H9 (cell line): ENCODE measurements at regions not wholly inside any gene's neighbourhood (a gene's known extent, or its start where the extent isn't known, plus 50 kb on each side); places are given as distances from the start of the nearest gene placed in this dataset.

Experiments
- DNase-seq: peaks from one replicate; pipeline ENCODE4 v3.0.0-alpha.2; 2017
- H2AFZ ChIP-seq: one replicate; pipeline ENCODE4 v1.6.1; 2013; ENCODE audit warnings: mild to moderate bottlenecking, low read length, control low read depth, moderate library complexity
- H2AK5ac ChIP-seq: 2 replicates; pipeline ENCODE4 v1.6.1; 2013; ENCODE audit warnings: low read length, control low read depth, mixed read lengths; ENCODE audit not compliant: insufficient read length
- H2BK120ac ChIP-seq: one replicate; pipeline ENCODE4 v1.6.1; 2013; ENCODE audit warnings: low read depth, mild to moderate bottlenecking, low read length, control low read depth, inconsistent platforms; ENCODE audit not compliant: poor library complexity, severe bottlenecking
- H2BK12ac ChIP-seq: 2 replicates; pipeline ENCODE4 v1.6.1; 2013; ENCODE audit warnings: low read length, control low read depth, mixed read lengths, low read depth; ENCODE audit not compliant: insufficient read length
- H2BK15ac ChIP-seq: 2 replicates; pipeline ENCODE4 v1.6.1; 2013; ENCODE audit warnings: low read depth, low read length, control low read depth
- H2BK20ac ChIP-seq: one replicate; pipeline ENCODE4 v1.6.1; 2013; ENCODE audit warnings: low read depth, mild to moderate bottlenecking, low read length, control low read depth, inconsistent platforms; ENCODE audit not compliant: poor library complexity, severe bottlenecking
- H2BK5ac ChIP-seq: 2 replicates; pipeline ENCODE4 v1.6.1; 2013; ENCODE audit warnings: low read length, control low read depth, mixed read lengths; ENCODE audit not compliant: insufficient read length
- H3K14ac ChIP-seq: 2 replicates; pipeline ENCODE4 v1.6.1; 2013; ENCODE audit warnings: low read length, control low read depth; ENCODE audit not compliant: insufficient read depth
- H3K18ac ChIP-seq: 2 replicates; pipeline ENCODE4 v1.6.1; 2013; ENCODE audit warnings: low read depth, mild to moderate bottlenecking, mixed read lengths, low read length, control low read depth; ENCODE audit not compliant: insufficient read length
- H3K23ac ChIP-seq: 2 replicates; pipeline ENCODE4 v1.6.1; 2013; ENCODE audit warnings: low read length, control low read depth, mixed read lengths, low read depth; ENCODE audit not compliant: insufficient read length
- H3K23me2 ChIP-seq: 2 replicates; pipeline ENCODE4 v1.6.1; 2013; ENCODE audit warnings: low read depth, mild to moderate bottlenecking, mixed read lengths, low read length, control low read depth; ENCODE audit not compliant: insufficient read length, poor library complexity, severe bottlenecking
- H3K27ac ChIP-seq: 2 replicates; pipeline ENCODE4 v1.5.1; 2013; ENCODE audit warnings: low read length, control low read depth, mixed read lengths, low read depth; ENCODE audit not compliant: insufficient read length
- H3K27me3 ChIP-seq: 2 replicates; pipeline ENCODE4 v1.6.1; 2013; ENCODE audit warnings: low read length, control low read depth, inconsistent platforms; ENCODE audit not compliant: insufficient read depth
- H3K4ac ChIP-seq: 2 replicates; pipeline ENCODE4 v1.6.1; 2013; ENCODE audit warnings: low read depth, mild to moderate bottlenecking, control low read depth, inconsistent platforms, low read length, moderate library complexity
- H3K4me1 ChIP-seq: 2 replicates; pipeline ENCODE4 v1.6.1; 2013; ENCODE audit warnings: low read length, control low read depth, inconsistent platforms; ENCODE audit not compliant: insufficient read depth
- H3K4me2 ChIP-seq: 2 replicates; pipeline ENCODE4 v1.6.1; 2013; ENCODE audit warnings: low read length, control low read depth, mixed read lengths; ENCODE audit not compliant: insufficient read length, insufficient read depth
- H3K56ac ChIP-seq: 2 replicates; pipeline ENCODE4 v1.6.1; 2013; ENCODE audit warnings: low read depth, mild to moderate bottlenecking, mixed read lengths, low read length, control low read depth; ENCODE audit not compliant: insufficient read length
- H3K79me1 ChIP-seq: 2 replicates; pipeline ENCODE4 v1.6.1; 2013; ENCODE audit warnings: low read depth, mild to moderate bottlenecking, moderate library complexity, low read length, control low read depth, inconsistent platforms; ENCODE audit not compliant: insufficient read depth, poor library complexity, severe bottlenecking
- H3K79me2 ChIP-seq: 2 replicates; pipeline ENCODE4 v1.6.1; 2013; ENCODE audit warnings: low read length, control low read depth, inconsistent platforms; ENCODE audit not compliant: insufficient read depth
- H3K9ac ChIP-seq: 2 replicates; pipeline ENCODE4 v1.6.1; 2013; ENCODE audit warnings: low read length, control low read depth, mixed read lengths; ENCODE audit not compliant: insufficient read length; ENCODE audit errors: extremely low read depth
- H3K9me3 ChIP-seq: one replicate; pipeline ENCODE4 v1.6.1; 2013; ENCODE audit warnings: low read depth, low read length, inconsistent platforms; ENCODE audit not compliant: control insufficient read depth
- H3T11ph ChIP-seq: one replicate; pipeline ENCODE4 v1.6.1; 2013; ENCODE audit warnings: mild to moderate bottlenecking, low read length, control low read depth, inconsistent platforms
- H4K20me1 ChIP-seq: one replicate; pipeline ENCODE4 v1.6.1; 2013; ENCODE audit not compliant: control insufficient read depth, insufficient read length, insufficient read depth
- H4K5ac ChIP-seq: 2 replicates; pipeline ENCODE4 v1.6.1; 2013; ENCODE audit warnings: low read depth, mild to moderate bottlenecking, mixed read lengths, low read length, control low read depth; ENCODE audit not compliant: insufficient read length
- H4K8ac ChIP-seq: replicated peaks from 2 replicates; pipeline ENCODE4 v1.6.1; 2013; ENCODE audit warnings: low read length, control low read depth, mixed read lengths, low read depth; ENCODE audit not compliant: insufficient read length
- H4K91ac ChIP-seq: 2 replicates; pipeline ENCODE4 v1.6.1; 2013; ENCODE audit warnings: low read depth, mild to moderate bottlenecking, moderate library complexity, mixed read lengths, low read length, control low read depth; ENCODE audit not compliant: insufficient read length
- H3K27ac Mint-ChIP-seq, 3 experiments: 2 replicates in 2 of 3; 3 replicates in 1 of 3; pipeline ENCODE4 v1.8.0; 2020 to 2021; ENCODE audit warnings: mixed read lengths in 3 of 3, mild to moderate bottlenecking in 1 of 3, moderate library complexity in 1 of 3
- H3K27me3 Mint-ChIP-seq: 2 replicates; pipeline ENCODE4 v1.8.0; 2021; ENCODE audit warnings: low read depth, mild to moderate bottlenecking, moderate library complexity, mixed read lengths
- H3K36me3 Mint-ChIP-seq, 3 experiments: 2 replicates in 2 of 3; 3 replicates in 1 of 3; pipeline ENCODE4 v1.8.0; 2020 to 2021; ENCODE audit warnings: low read depth in 3 of 3, mixed read lengths in 3 of 3; ENCODE audit not compliant: insufficient read depth in 1 of 3
- H3K4me1 Mint-ChIP-seq, 2 experiments: 2 replicates each; pipeline ENCODE4 v1.8.0; 2020; ENCODE audit warnings: mixed read lengths in 2 of 2
- H3K4me3 Mint-ChIP-seq, 2 experiments: 2 replicates in 1 of 2; 3 replicates in 1 of 2; pipeline ENCODE4 v1.8.0; 2020 to 2021; ENCODE audit warnings: mild to moderate bottlenecking in 2 of 2, mixed read lengths in 2 of 2, moderate library complexity in 1 of 2
- H3K9me3 Mint-ChIP-seq, 2 experiments: 2 replicates in 1 of 2; 3 replicates in 1 of 2; pipeline ENCODE4 v1.8.0; 2020; ENCODE audit warnings: mild to moderate bottlenecking in 2 of 2, mixed read lengths in 2 of 2, moderate library complexity in 1 of 2
- WGBS: extraction: QIAGEN DNeasy Blood & Tissue Kit; methylation state at CpG from one replicate; pipeline ENCODE4 v1.1.7; 2013; ENCODE audit warnings: missing lambda C conversion rate, low lambda C conversion rate, mixed read lengths; ENCODE audit not compliant: insufficient read length; ENCODE audit errors: extremely low coverage; 5-methylcytosine and 5-hydroxymethylcytosine counted together
- TF ChIP-seq, protein P1 (sequence below): fragments of 200-600 bp; sonication (generic); conservative IDR thresholded peaks from 3 replicates; pipeline ENCODE4 v1.8.0; 2021; ENCODE audit warnings: antibody characterized with exemption, mild to moderate bottlenecking

DNA sequence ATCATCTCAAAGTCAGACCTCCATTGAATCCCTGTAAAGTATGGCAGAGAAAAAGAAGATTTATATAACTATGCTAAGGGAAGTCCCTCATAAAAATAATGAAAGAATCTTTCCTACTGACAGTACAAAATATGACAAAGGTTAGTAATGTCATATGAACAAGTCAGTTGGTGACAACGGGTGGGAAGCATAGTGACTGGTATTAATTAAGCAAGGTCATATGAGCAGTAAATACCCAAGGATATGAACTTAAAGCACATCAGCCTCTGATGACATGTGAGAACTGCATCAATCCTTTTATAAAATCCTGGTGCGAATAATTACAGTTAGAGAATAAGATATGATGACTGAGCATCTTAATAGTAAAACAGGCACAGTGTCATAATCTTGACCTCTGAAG lies 364.8 kb upstream of the GALNTL6 start:
- Histone ChIP-seq H2BK5ac (no peak overlapping the region), H3K27ac (no peak overlapping the region), H3K9ac (no peak overlapping the region), H3K79me2 (no peaks in the 10 kb centered on the region), H3K4me2 (no peak overlapping the region), H3K23me2 (no peaks in the 10 kb centered on the region), H4K8ac (no peak overlapping the region), H3K79me1 (no peaks in the 10 kb centered on the region), H3K56ac (no peak overlapping the region), H3K4me1 (no peaks in the 10 kb centered on the region), H3T11ph (no peak overlapping the region), H3K27me3 (no peaks in the 10 kb centered on the region), H3K14ac (no peak overlapping the region), H2AFZ (no peak overlapping the region), H2AK5ac (no peak overlapping the region), H3K9me3 (no peaks in the 10 kb centered on the region), H2BK20ac (no peak overlapping the region), H3K18ac (no peak overlapping the region), H2BK120ac (no peak overlapping the region), H2BK12ac (no peak overlapping the region), H4K5ac (no peak overlapping the region), H4K91ac (no peak overlapping the region), H3K23ac (no peak overlapping the region), H3K4ac (no peak overlapping the region), H2BK15ac (no peak overlapping the region), H4K20me1 (no peaks in the 10 kb centered on the region)
- Mint-ChIP-seq H3K27ac (no peak overlapping the region), H3K36me3 (no peaks in the 10 kb centered on the region), H3K9me3 (no peaks in the 10 kb centered on the region), H3K27me3 (no peaks in the 10 kb centered on the region), H3K4me1 (no peaks in the 10 kb centered on the region), H3K4me3 (no peak overlapping the region)
- DNase-seq, result no peak
- WGBS, result no CpG with 5 or more reads among the region's 2 CpGs
- TF ChIP-seq, protein P1, sequence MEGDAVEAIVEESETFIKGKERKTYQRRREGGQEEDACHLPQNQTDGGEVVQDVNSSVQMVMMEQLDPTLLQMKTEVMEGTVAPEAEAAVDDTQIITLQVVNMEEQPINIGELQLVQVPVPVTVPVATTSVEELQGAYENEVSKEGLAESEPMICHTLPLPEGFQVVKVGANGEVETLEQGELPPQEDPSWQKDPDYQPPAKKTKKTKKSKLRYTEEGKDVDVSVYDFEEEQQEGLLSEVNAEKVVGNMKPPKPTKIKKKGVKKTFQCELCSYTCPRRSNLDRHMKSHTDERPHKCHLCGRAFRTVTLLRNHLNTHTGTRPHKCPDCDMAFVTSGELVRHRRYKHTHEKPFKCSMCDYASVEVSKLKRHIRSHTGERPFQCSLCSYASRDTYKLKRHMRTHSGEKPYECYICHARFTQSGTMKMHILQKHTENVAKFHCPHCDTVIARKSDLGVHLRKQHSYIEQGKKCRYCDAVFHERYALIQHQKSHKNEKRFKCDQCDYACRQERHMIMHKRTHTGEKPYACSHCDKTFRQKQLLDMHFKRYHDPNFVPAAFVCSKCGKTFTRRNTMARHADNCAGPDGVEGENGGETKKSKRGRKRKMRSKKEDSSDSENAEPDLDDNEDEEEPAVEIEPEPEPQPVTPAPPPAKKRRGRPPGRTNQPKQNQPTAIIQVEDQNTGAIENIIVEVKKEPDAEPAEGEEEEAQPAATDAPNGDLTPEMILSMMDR, result no peak
